HEK293T (cell line): ENCODE measurements at regions not wholly inside any gene's neighbourhood (a gene's known extent, or its start where the extent isn't known, plus 50 kb on each side); places are given as distances from the start of the nearest gene placed in this dataset.
A peak's percentile ranks its signal among the peaks of the same experiment; 100 is the strongest.

ENCODE experiments used
- CTCF ChIA-PET: fragments of 350-600 bp; formaldehyde crosslinking; extraction: SDS; loops from one replicate; lab custom pipeline; 2021; ENCODE audit warnings: antibody characterized with exemption, inconsistent platforms; lab: Yijun Ruan, JAX
- POLR2A ChIA-PET: fragments of 350-600 bp; formaldehyde crosslinking; extraction: SDS; loops from one replicate; lab custom pipeline; 2020; ENCODE audit warnings: antibody characterized with exemption, inconsistent platforms; lab: Yijun Ruan, JAX
- DNase-seq: peaks from one replicate; pipeline ENCODE4 v3.0.0; 2012; ENCODE audit warnings: mixed read lengths; ENCODE audit errors: extremely low spot score
- ARNT ChIP-seq: fragments of 450-650 bp; IDR thresholded peaks from 2 replicates; pipeline ENCODE4 v1.6.1; 2017; ENCODE audit warnings: mild to moderate bottlenecking
- BHLHE40 ChIP-seq: fragments of 450-650 bp; IDR thresholded peaks from 2 replicates; pipeline ENCODE4 v1.6.1; 2016; ENCODE audit warnings: mild to moderate bottlenecking, moderate library complexity, borderline replicate concordance
- CTBP1 ChIP-seq: fragments of 450-650 bp; IDR thresholded peaks from 2 replicates; pipeline ENCODE4 v1.6.1; 2016; ENCODE audit warnings: borderline replicate concordance
- ELF4 ChIP-seq: fragments of 450-650 bp; IDR thresholded peaks from 2 replicates; pipeline ENCODE4 v1.6.1; 2017; ENCODE audit warnings: antibody characterized with exemption
- FOXA1 ChIP-seq: fragments of 450-650 bp; IDR thresholded peaks from 2 replicates; pipeline ENCODE4 v1.6.1; 2016; ENCODE audit warnings: mild to moderate bottlenecking
- FOXK2 ChIP-seq: fragments of 450-650 bp; IDR thresholded peaks from 2 replicates; pipeline ENCODE4 v1.6.1; 2016; ENCODE audit warnings: mild to moderate bottlenecking
- FOXM1 ChIP-seq: fragments of 450-650 bp; IDR thresholded peaks from 2 replicates; pipeline ENCODE4 v1.6.1; 2017; ENCODE audit warnings: mild to moderate bottlenecking, borderline replicate concordance
- HDGF ChIP-seq: fragments of 450-650 bp; IDR thresholded peaks from 2 replicates; pipeline ENCODE4 v1.6.1; 2017; ENCODE audit warnings: antibody characterized with exemption, borderline replicate concordance
- L3MBTL2 ChIP-seq: fragments of 450-650 bp; conservative IDR thresholded peaks from 2 replicates; pipeline ENCODE4 v1.6.1; 2016; ENCODE audit warnings: mild to moderate bottlenecking
- LEF1 ChIP-seq: fragments of 450-650 bp; IDR thresholded peaks from 2 replicates; pipeline ENCODE4 v1.6.1; 2017; ENCODE audit warnings: mild to moderate bottlenecking, borderline replicate concordance
- NFRKB ChIP-seq: fragments of 450-650 bp; IDR thresholded peaks from 2 replicates; pipeline ENCODE4 v1.6.1; 2016; ENCODE audit warnings: mild to moderate bottlenecking, moderate library complexity
- PKNOX1 ChIP-seq: fragments of 450-650 bp; IDR thresholded peaks from 2 replicates; pipeline ENCODE4 v1.6.1; 2016
- SP1 ChIP-seq: fragments of 450-650 bp; IDR thresholded peaks from 2 replicates; pipeline ENCODE4 v1.6.1; 2017
- SUZ12 ChIP-seq: fragments of 450-650 bp; IDR thresholded peaks from 2 replicates; pipeline ENCODE4 v1.6.1; 2016; ENCODE audit warnings: mild to moderate bottlenecking
- TARDBP ChIP-seq: fragments of 450-650 bp; IDR thresholded peaks from 2 replicates; pipeline ENCODE4 v1.6.1; 2016
- ZNF384 ChIP-seq: fragments of 450-650 bp; IDR thresholded peaks from 2 replicates; pipeline ENCODE4 v1.6.1; 2016

GRCh38 chr4:141891260-141892120 is 255.1 kb downstream of the IL15 start:
- CTCF ChIA-PET: no interaction called here
- POLR2A ChIA-PET: no interaction called here
- TF ChIP-seq ARNT (no peak), SP1 (no peak), NFRKB (no peak), ZNF384 (no peak), SUZ12 (no peak), PKNOX1 (no peak), CTBP1 (no peak), L3MBTL2 (no peak), LEF1 (no peak), ELF4 (no peak), FOXM1 (no peak), FOXK2 (no peak)
- no peak for DNase-seq

GRCh38 chr4:141896687-141897086 is 260.3 kb downstream of the IL15 start:
- TF ChIP-seq ZNF384: no peak
- no peak for TF ChIP-seq ELF4
- TF ChIP-seq BHLHE40: no peak
- TF ChIP-seq ARNT: no peak
- TF ChIP-seq CTBP1: no peak
- no peak for TF ChIP-seq PKNOX1
- ChIA-PET CTCF (no interaction called here), POLR2A (no interaction called here)
- no peak for DNase-seq

DNA sequence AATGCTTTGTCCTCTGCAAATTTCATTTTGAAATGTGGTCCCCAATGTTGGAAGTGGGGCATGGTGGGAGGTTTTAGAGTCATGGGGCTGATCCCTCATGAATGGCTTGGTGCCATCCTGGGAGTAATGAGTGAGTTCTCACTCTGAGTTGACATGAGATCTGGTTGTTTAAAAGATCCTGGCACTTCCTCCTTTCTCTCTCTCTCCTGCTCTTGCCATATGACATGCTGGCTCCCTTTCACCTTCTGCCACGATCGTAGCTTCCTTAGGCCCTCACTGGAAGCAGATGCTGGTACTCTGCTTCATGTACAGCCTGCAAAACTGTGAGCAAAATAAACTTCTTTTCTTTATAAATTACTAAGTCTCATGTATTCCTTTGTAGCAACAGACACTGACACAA is 262.0 kb downstream of the IL15 start:
- CTCF ChIA-PET: no interaction called here
- no peak for TF ChIP-seq FOXA1
- no peak for TF ChIP-seq BHLHE40
- no peak for TF ChIP-seq NFRKB
- TF ChIP-seq SUZ12: no peak
- no peak for TF ChIP-seq HDGF
- TF ChIP-seq PKNOX1: no peak
- no peak for TF ChIP-seq LEF1
- no peak for TF ChIP-seq ELF4
- TF ChIP-seq SP1: no peak
- no peak for TF ChIP-seq ZNF384
- no peak for TF ChIP-seq FOXM1
- TF ChIP-seq L3MBTL2: no peak
- no peak for TF ChIP-seq FOXK2
- no peak for TF ChIP-seq ARNT
- no peak for DNase-seq
- POLR2A ChIA-PET: no interaction called here

DNA sequence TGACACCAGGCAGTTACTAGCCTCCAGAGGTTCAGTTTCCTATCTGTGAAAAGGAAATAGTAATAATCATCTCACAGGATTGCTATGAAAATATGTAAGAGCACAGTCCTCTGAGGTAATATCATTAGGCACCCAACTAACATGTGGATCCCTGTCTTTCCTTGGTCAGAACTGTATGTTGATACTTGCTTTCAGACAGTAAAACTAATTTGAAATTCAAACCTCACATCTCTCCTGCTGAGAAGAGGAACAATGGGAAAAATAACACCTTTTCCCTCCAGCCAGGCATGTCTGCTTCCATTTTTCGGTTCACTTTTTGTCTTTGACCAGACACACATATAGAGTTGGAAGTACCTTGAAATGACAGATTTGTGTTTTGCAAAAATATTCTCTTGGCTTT is 262.7 kb downstream of the IL15 start:
- no peak for DNase-seq
- ChIA-PET CTCF (no interaction called here), POLR2A (no interaction called here)
- TF ChIP-seq ARNT: no peak

DNA sequence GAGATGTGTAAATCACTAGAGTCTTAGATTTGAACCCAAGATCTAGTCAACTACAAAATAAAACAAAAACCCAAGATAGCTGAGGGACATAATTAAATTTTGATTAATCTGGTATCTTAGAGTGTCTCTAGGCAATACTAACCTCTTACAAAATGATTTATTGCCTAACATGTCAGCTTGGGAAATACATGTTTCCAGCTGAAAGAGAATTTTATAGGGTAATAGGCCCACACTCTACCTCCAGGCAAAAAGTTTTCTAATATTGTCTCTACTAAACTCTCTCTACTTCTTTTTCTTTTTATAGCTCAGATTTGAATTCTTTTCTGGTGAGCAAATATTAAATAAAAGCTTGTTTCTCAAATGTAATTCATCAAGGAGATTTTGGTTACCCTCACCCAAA is 263.2 kb downstream of the IL15 start:
- no peak for DNase-seq
- TF ChIP-seq FOXK2 (no peak), LEF1 (no peak), HDGF (no peak), PKNOX1 (peak; percentile 75), FOXA1 (no peak), ELF4 (no peak)
- POLR2A ChIA-PET: no interaction called here
- CTCF ChIA-PET: no interaction called here

DNA sequence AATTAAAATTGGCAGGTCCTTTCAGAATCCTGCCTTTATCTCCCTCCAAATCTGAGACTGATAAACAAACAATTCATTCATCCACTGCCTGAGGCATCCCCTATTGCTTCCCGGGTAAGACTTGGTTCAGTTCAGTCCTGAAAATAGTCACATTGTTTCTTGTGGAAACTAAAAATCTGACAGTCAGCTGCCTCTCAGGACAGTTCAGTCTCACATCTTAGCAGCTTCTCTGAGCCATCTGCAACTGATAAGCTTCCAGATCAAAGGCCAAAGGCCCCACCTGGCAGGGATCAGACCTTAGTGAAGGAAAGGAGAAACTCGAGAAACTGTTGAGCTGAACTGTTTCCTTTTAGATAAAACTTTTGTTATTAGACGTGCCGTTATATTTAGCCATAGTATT is 264.5 kb downstream of the IL15 start:
- TF ChIP-seq FOXM1 (no peak), ARNT (no peak), FOXA1 (no peak), FOXK2 (no peak), HDGF (no peak), TARDBP (no peak), CTBP1 (no peak)
- no peak for DNase-seq
- CTCF ChIA-PET: no interaction called here
- POLR2A ChIA-PET: no interaction called here

GRCh38 chr4:141905751-141906150 is 269.4 kb downstream of the IL15 start:
- no peak for DNase-seq
- ChIA-PET CTCF (no interaction called here), POLR2A (no interaction called here)
- TF ChIP-seq SUZ12: no peak
- no peak for TF ChIP-seq FOXM1
- no peak for TF ChIP-seq ARNT
- TF ChIP-seq ZNF384: no peak
- TF ChIP-seq ELF4: no peak
- TF ChIP-seq NFRKB: no peak
- TF ChIP-seq PKNOX1: no peak
- no peak for TF ChIP-seq LEF1
- TF ChIP-seq L3MBTL2: no peak
- no peak for TF ChIP-seq FOXA1
- no peak for TF ChIP-seq SP1
- TF ChIP-seq FOXK2: no peak
- TF ChIP-seq HDGF: no peak
- no peak for TF ChIP-seq TARDBP
- TF ChIP-seq BHLHE40: no peak
- no peak for TF ChIP-seq CTBP1
